WTC11 (cell line): ENCODE measurements at regions not wholly inside any gene's neighbourhood (a gene's known extent, or its start where the extent isn't known, plus 50 kb on each side); places are given as distances from the start of the nearest gene placed in this dataset.

ENCODE experiments used
- CREB1 ChIP-seq: sonication (generic); formaldehyde crosslinking; IDR thresholded peaks from 2 replicates; pipeline ENCODE4 v1.8.0; 2023; ENCODE audit warnings: mild to moderate bottlenecking, missing genetic modification reagents
- SMAD3 ChIP-seq: sonication (generic); formaldehyde crosslinking; IDR thresholded peaks from 2 replicates; pipeline ENCODE4 v1.8.0; 2022; ENCODE audit warnings: missing genetic modification reagents, mild to moderate bottlenecking, borderline replicate concordance
- SP1 ChIP-seq: sonication (generic); formaldehyde crosslinking; conservative IDR thresholded peaks from 2 replicates; pipeline ENCODE4 v1.8.1; 2022; ENCODE audit warnings: missing genetic modification reagents
- ZNF671 ChIP-seq: fragments of 250-450 bp; sonication (Bioruptor Pico); IDR thresholded peaks from 2 replicates; pipeline ENCODE4 v1.8.0; 2021; ENCODE audit warnings: mild to moderate bottlenecking
- TF ChIP-seq, protein P1 (sequence below): fragments of 200-600 bp; IDR thresholded peaks from 2 replicates; pipeline ENCODE4 v1.8.0; 2022; ENCODE audit warnings: antibody characterized with exemption
- TF ChIP-seq, protein P2 (sequence below): sonication (generic); formaldehyde crosslinking; IDR thresholded peaks from 2 replicates; pipeline ENCODE4 v1.8.0; 2023; ENCODE audit warnings: mild to moderate bottlenecking, missing genetic modification reagents
- TF ChIP-seq, protein P3 (sequence below): sonication (generic); formaldehyde crosslinking; IDR thresholded peaks from 2 replicates; pipeline ENCODE4 v1.8.1; 2023; ENCODE audit warnings: mild to moderate bottlenecking, missing genetic modification reagents
- TF ChIP-seq, protein P4 (sequence below): sonication (generic); formaldehyde crosslinking; IDR thresholded peaks from 2 replicates; pipeline ENCODE4 v1.8.0; 2022; ENCODE audit warnings: mild to moderate bottlenecking, missing genetic modification reagents

DNA sequence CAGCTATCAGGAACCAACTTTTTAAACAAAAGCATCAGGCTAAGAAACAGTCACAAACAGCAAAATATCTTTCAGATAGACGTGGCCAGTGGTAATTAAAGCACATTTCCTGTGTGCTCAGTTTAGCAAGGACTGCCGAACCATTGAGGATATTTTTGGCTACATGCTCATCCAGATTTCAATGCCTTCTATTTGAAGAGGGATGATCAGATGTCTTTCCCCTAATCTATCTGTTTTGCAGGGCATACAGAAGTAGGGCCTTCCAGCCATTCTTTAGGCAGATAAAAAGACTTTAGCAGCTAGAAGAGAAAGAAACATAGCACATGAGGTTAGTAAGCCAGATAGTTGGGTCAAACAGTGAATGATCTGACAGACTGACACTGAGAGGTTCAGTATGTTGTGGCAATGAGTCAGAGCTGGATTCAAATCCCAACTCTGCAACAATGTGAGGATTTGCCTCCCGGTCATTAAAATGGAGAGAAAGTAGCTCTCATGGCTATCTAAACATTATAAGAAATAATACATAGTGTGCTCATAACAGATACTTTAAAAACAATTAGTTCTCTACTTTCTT, 100.0 kb upstream of the PRKG2 start:
- TF ChIP-seq, protein P1, sequence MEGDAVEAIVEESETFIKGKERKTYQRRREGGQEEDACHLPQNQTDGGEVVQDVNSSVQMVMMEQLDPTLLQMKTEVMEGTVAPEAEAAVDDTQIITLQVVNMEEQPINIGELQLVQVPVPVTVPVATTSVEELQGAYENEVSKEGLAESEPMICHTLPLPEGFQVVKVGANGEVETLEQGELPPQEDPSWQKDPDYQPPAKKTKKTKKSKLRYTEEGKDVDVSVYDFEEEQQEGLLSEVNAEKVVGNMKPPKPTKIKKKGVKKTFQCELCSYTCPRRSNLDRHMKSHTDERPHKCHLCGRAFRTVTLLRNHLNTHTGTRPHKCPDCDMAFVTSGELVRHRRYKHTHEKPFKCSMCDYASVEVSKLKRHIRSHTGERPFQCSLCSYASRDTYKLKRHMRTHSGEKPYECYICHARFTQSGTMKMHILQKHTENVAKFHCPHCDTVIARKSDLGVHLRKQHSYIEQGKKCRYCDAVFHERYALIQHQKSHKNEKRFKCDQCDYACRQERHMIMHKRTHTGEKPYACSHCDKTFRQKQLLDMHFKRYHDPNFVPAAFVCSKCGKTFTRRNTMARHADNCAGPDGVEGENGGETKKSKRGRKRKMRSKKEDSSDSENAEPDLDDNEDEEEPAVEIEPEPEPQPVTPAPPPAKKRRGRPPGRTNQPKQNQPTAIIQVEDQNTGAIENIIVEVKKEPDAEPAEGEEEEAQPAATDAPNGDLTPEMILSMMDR = no peak
- TF ChIP-seq SP1 (no peak), ZNF671 (CRISPR knock-in tag) (no peak), CREB1 (CRISPR knock-in tag) (no peak), SMAD3 (CRISPR knock-in tag) (no peak)
- TF ChIP-seq, protein P2, sequence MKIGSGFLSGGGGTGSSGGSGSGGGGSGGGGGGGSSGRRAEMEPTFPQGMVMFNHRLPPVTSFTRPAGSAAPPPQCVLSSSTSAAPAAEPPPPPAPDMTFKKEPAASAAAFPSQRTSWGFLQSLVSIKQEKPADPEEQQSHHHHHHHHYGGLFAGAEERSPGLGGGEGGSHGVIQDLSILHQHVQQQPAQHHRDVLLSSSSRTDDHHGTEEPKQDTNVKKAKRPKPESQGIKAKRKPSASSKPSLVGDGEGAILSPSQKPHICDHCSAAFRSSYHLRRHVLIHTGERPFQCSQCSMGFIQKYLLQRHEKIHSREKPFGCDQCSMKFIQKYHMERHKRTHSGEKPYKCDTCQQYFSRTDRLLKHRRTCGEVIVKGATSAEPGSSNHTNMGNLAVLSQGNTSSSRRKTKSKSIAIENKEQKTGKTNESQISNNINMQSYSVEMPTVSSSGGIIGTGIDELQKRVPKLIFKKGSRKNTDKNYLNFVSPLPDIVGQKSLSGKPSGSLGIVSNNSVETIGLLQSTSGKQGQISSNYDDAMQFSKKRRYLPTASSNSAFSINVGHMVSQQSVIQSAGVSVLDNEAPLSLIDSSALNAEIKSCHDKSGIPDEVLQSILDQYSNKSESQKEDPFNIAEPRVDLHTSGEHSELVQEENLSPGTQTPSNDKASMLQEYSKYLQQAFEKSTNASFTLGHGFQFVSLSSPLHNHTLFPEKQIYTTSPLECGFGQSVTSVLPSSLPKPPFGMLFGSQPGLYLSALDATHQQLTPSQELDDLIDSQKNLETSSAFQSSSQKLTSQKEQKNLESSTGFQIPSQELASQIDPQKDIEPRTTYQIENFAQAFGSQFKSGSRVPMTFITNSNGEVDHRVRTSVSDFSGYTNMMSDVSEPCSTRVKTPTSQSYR (CRISPR knock-in tag) = no peak
- TF ChIP-seq, protein P3, sequence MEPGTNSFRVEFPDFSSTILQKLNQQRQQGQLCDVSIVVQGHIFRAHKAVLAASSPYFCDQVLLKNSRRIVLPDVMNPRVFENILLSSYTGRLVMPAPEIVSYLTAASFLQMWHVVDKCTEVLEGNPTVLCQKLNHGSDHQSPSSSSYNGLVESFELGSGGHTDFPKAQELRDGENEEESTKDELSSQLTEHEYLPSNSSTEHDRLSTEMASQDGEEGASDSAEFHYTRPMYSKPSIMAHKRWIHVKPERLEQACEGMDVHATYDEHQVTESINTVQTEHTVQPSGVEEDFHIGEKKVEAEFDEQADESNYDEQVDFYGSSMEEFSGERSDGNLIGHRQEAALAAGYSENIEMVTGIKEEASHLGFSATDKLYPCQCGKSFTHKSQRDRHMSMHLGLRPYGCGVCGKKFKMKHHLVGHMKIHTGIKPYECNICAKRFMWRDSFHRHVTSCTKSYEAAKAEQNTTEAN = no peak
- TF ChIP-seq, protein P4, sequence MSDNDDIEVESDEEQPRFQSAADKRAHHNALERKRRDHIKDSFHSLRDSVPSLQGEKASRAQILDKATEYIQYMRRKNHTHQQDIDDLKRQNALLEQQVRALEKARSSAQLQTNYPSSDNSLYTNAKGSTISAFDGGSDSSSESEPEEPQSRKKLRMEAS (CRISPR knock-in tag) = no peak
